PC-3 (cell line): ENCODE measurements at regions not wholly inside any gene's neighbourhood (a gene's known extent, or its start where the extent isn't known, plus 50 kb on each side); places are given as distances from the start of the nearest gene placed in this dataset.

ENCODE experiments used
- CTCF ChIP-seq: fragments of 300-600 bp; sonication (generic); conservative IDR thresholded peaks from 2 replicates; pipeline ENCODE4 v1.5.1; 2017; ENCODE audit warnings: antibody characterized with exemption, low read depth, mild to moderate bottlenecking, low read length
- EZH2 ChIP-seq: fragments of 300-600 bp; sonication (generic); IDR thresholded peaks from one replicate; pipeline ENCODE4 v1.6.1; 2017; ENCODE audit warnings: antibody characterized with exemption, mild to moderate bottlenecking, low read length; ENCODE audit not compliant: unreplicated experiment
- EZH2phosphoT487 ChIP-seq: fragments of 300-600 bp; sonication (generic); IDR thresholded peaks from 2 replicates; pipeline ENCODE4 v1.6.1; 2018; ENCODE audit warnings: mild to moderate bottlenecking, antibody characterized with exemption, low read length, borderline replicate concordance

- no peak for TF ChIP-seq CTCF
- no peak for TF ChIP-seq EZH2
- TF ChIP-seq EZH2phosphoT487 = no peak
Observed at GRCh38 chr2:38435775-38436174, 58.7 kb upstream of the ATL2 start.
